ENCODE measurements at regions not wholly inside any gene's neighbourhood (a gene's known extent, or its start where the extent isn't known, plus 50 kb on each side); places are given as distances from the start of the nearest gene placed in this dataset.

DNA sequence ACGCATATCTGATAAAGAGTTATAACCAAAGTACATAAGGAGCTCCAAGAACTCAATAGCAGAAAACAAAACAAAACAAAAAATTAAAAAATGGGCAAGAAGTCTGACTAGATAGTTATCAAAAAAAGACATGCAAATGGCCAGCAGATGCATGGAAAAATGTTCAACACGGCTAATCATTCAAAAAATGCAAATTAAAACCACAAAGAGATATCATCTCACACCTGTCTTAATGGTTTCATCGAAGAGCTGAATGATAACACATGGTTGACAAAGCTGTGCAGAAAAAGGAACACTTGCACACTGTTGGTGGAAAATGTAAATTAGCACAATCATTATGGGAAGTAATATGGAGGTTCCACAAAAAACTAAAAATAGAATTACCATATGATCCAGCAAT is 751.3 kb upstream of the POU3F3 start:
- no peaks in the 10 kb centered on the region for H3K9me3 ChIP-seq (ENCODE audit: control insufficient read depth in 2 of 2, low read length in 2 of 2)
- H3K4me1 ChIP-seq (ENCODE audit: control insufficient read depth, insufficient read depth, low read length), result no peaks in the 10 kb centered on the region
- H3K27me3 ChIP-seq (ENCODE audit: control insufficient read depth in 1 of 2, insufficient read depth in 2 of 2, low read length in 2 of 2), result no peaks in the 10 kb centered on the region
- H3K4me3 ChIP-seq (ENCODE audit: low read length in 2 of 2), result no peak overlapping the region
- H3K27ac ChIP-seq (ENCODE audit: low read length), result no peak overlapping the region
- no peak overlapping the region for H3K9ac ChIP-seq (ENCODE audit: low read length in 2 of 2)
- H3K36me3 ChIP-seq (ENCODE audit: control insufficient read depth in 2 of 2, insufficient read depth in 2 of 2, low read length in 2 of 2), result no peaks in the 10 kb centered on the region

DNA sequence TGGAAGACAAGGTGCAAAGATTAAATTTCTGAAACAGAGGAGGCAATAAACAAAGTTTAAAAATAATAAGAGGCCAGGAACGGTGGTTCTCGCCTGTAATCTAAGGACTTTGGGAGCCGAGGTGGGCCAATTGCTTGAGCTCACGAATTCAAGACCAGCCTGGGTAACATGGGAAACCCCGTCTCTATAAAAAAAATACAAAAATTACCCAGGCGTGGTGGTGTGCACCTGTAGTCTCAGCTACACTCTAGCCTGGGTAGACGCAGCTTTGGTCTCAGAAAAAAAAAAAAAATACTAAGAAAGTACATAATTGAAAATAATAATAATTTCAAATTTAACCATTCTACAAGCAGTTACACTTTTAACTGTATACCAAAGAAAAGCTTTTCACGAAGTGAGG is 744.6 kb upstream of the POU3F3 start:
- Histone ChIP-seq H3K9me3 (ENCODE audit: control insufficient read depth in 2 of 2, low read length in 2 of 2) (no peaks in the 10 kb centered on the region), H3K27ac (ENCODE audit: low read length) (no peak overlapping the region), H3K36me3 (ENCODE audit: control insufficient read depth in 2 of 2, insufficient read depth in 2 of 2, low read length in 2 of 2) (no peaks in the 10 kb centered on the region), H3K27me3 (ENCODE audit: control insufficient read depth in 1 of 2, insufficient read depth in 2 of 2, low read length in 2 of 2) (no peaks in the 10 kb centered on the region), H3K4me3 (ENCODE audit: low read length in 2 of 2) (no peak overlapping the region), H3K9ac (ENCODE audit: low read length in 2 of 2) (no peak overlapping the region), H3K4me1 (ENCODE audit: control insufficient read depth, insufficient read depth, low read length) (no peaks in the 10 kb centered on the region)

DNA sequence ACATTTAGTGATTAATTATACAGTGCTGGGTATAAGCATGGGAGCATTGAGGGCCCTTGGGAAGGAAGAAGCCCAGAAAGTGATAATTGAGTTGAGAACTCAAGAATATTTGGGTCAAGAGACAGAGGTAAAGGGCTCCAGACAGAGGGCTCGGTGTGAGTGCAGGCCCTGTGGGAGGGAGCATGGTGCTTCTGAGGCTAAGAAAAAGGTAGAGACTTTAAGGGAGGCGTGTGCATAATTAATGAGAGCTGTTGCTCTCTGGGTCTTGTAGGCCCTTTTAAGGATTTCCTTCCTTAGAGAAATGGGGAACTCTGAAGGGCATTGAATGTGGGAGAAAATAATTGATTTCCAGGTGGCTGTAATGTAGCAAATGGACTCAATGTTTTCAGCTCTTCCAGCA is 735.0 kb upstream of the POU3F3 start:
- H3K27me3 ChIP-seq (ENCODE audit: control insufficient read depth in 1 of 2, insufficient read depth in 2 of 2, low read length in 2 of 2), result no peaks in the 10 kb centered on the region
- H3K9me3 ChIP-seq (ENCODE audit: control insufficient read depth in 2 of 2, low read length in 2 of 2), result no peaks in the 10 kb centered on the region
- H3K27ac ChIP-seq (ENCODE audit: low read length), result no peak overlapping the region
- H3K36me3 ChIP-seq (ENCODE audit: control insufficient read depth in 2 of 2, insufficient read depth in 2 of 2, low read length in 2 of 2), result no peaks in the 10 kb centered on the region
- H3K9ac ChIP-seq (ENCODE audit: low read length in 2 of 2), result no peak overlapping the region
- no peaks in the 10 kb centered on the region for H3K4me1 ChIP-seq (ENCODE audit: control insufficient read depth, insufficient read depth, low read length)
- H3K4me3 ChIP-seq (ENCODE audit: low read length in 2 of 2), result no peak overlapping the region

DNA sequence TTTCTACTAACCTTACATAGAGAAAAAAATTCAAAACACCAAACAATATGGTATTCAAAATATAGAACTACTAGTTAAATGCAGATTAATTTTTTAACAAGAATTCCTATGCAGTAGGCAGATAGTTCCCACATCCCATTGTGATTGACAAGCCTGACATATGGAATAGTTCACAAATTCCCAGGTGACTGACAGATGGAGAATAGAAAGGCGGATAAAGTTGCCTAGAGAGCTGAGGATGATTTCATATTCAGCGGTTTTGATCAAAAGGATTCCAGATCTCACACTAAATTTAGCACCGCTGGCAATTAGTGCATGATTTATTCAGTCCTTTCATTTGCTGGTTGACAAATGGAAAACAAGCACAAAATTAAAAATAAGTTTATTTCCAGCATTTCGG is 733.7 kb upstream of the POU3F3 start:
- H3K4me1 ChIP-seq (ENCODE audit: control insufficient read depth, insufficient read depth, low read length), result no peaks in the 10 kb centered on the region
- no peak overlapping the region for H3K27ac ChIP-seq (ENCODE audit: low read length)
- no peaks in the 10 kb centered on the region for H3K9me3 ChIP-seq (ENCODE audit: control insufficient read depth in 2 of 2, low read length in 2 of 2)
- no peaks in the 10 kb centered on the region for H3K27me3 ChIP-seq (ENCODE audit: control insufficient read depth in 1 of 2, insufficient read depth in 2 of 2, low read length in 2 of 2)
- H3K9ac ChIP-seq (ENCODE audit: low read length in 2 of 2), result no peak overlapping the region
- H3K36me3 ChIP-seq (ENCODE audit: control insufficient read depth in 2 of 2, insufficient read depth in 2 of 2, low read length in 2 of 2), result no peaks in the 10 kb centered on the region
- no peak overlapping the region for H3K4me3 ChIP-seq (ENCODE audit: low read length in 2 of 2)

DNA sequence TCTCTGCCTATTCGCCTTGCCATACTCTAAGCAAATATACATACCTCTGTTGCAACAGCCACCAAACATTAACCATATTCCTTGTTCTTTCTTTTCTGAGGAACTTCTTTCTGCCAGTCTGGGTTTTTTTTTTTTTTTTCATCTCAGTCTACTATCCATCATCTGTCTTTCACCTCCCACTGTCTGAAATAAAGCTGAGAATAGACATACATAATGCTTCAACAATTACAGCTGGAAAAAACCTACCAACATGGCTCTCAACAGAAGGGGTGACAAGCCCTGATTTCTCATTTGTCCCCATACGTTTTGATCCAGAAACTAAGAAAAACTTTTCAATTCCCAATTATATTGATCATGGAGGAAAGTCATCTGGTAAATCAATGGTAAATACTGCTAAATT is 728.8 kb upstream of the POU3F3 start:
- no peak overlapping the region for H3K9ac ChIP-seq (ENCODE audit: low read length in 2 of 2)
- no peaks in the 10 kb centered on the region for H3K36me3 ChIP-seq (ENCODE audit: control insufficient read depth in 2 of 2, insufficient read depth in 2 of 2, low read length in 2 of 2)
- H3K27me3 ChIP-seq (ENCODE audit: control insufficient read depth in 1 of 2, insufficient read depth in 2 of 2, low read length in 2 of 2), result no peaks in the 10 kb centered on the region
- no peaks in the 10 kb centered on the region for H3K9me3 ChIP-seq (ENCODE audit: control insufficient read depth in 2 of 2, low read length in 2 of 2)
- no peaks in the 10 kb centered on the region for H3K4me1 ChIP-seq (ENCODE audit: control insufficient read depth, insufficient read depth, low read length)
- no peak overlapping the region for H3K27ac ChIP-seq (ENCODE audit: low read length)
- H3K4me3 ChIP-seq (ENCODE audit: low read length in 2 of 2), result no peak overlapping the region

DNA sequence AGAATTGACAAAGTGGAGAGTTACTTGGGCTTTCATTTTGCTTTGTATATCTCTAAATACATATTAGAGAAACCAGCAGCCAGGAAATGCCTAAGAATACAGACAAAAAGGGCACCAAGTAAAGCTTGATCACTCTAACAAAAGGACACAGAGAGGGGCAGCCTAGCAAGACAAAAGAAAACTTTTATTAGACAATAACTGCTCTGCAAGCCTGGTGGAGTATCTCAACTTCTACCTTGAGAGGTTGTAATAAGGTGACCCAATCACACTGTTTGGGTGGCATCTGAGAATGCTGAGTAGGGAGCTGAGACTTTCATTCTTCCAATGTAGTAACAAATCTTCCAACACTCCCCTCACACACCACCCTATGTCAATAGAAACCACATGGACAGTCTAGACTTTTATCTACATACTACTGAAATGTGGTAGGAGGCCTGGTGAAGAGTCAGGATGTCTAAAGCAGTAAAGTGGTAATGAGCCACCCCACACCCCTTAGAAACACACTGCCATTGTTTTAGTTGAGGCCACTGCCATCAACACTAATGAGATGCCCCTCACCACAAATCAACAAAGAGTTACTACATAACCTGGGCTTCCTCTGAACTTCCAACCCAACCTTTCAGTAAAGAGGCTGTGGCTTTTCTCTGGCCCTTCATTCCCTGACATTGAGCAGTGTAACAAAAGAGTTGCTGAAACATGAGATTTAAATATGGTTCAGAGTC is 726.7 kb upstream of the POU3F3 start:
- H3K4me3 ChIP-seq (ENCODE audit: low read length in 2 of 2), result no peak overlapping the region
- H3K36me3 ChIP-seq (ENCODE audit: control insufficient read depth in 2 of 2, insufficient read depth in 2 of 2, low read length in 2 of 2), result no peaks in the 10 kb centered on the region
- no peaks in the 10 kb centered on the region for H3K9me3 ChIP-seq (ENCODE audit: control insufficient read depth in 2 of 2, low read length in 2 of 2)
- H3K4me1 ChIP-seq (ENCODE audit: control insufficient read depth, insufficient read depth, low read length), result no peaks in the 10 kb centered on the region
- no peaks in the 10 kb centered on the region for H3K27me3 ChIP-seq (ENCODE audit: control insufficient read depth in 1 of 2, insufficient read depth in 2 of 2, low read length in 2 of 2)
- H3K9ac ChIP-seq (ENCODE audit: low read length in 2 of 2), result no peak overlapping the region
- H3K27ac ChIP-seq (ENCODE audit: low read length), result no peak overlapping the region

DNA sequence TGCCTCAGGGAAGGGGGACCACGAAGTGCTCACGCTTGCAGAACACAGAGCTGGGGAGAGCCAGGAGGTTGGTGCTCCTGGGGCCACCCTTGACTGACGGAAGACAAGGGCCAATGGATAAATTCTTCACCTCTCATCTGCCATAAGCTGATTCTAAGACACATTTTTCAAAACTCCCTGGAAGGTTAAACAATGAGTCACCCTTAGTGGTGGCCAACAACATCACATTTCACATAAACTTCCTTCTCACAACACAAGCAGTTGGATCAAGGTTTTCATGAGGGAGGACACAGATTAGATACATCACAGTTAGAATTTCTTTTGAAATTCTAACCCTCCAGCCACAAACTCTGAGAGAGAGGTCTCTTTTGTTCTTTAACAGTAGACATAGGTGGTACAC is 713.6 kb upstream of the POU3F3 start:
- H3K36me3 ChIP-seq (ENCODE audit: control insufficient read depth in 2 of 2, insufficient read depth in 2 of 2, low read length in 2 of 2), result no peaks in the 10 kb centered on the region
- H3K9ac ChIP-seq (ENCODE audit: low read length in 2 of 2), result no peak overlapping the region
- H3K9me3 ChIP-seq (ENCODE audit: control insufficient read depth in 2 of 2, low read length in 2 of 2), result no peaks in the 10 kb centered on the region
- H3K27me3 ChIP-seq (ENCODE audit: control insufficient read depth in 1 of 2, insufficient read depth in 2 of 2, low read length in 2 of 2), result no peaks in the 10 kb centered on the region
- H3K4me3 ChIP-seq (ENCODE audit: low read length in 2 of 2), result no peak overlapping the region
- no peak overlapping the region for H3K27ac ChIP-seq (ENCODE audit: low read length)
- no peaks in the 10 kb centered on the region for H3K4me1 ChIP-seq (ENCODE audit: control insufficient read depth, insufficient read depth, low read length)

DNA sequence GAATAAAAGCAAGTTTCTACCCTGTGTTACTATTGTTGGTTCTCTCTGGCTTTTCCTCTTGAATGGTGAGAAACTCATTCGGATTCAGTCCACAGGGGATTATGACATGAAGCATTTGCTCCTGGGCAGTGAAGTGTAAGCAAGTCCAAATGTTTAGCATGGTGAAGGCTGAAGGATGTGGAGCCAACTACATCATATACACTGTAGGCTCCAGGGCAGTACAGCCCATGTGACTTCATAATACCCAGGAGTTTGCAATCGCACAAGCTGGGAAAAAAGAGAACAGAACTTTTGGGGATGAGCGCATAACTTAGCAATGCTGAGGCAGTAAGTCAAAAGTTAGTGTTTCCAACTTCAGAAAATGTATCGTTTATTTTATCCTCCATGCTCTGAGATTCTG is 695.7 kb upstream of the POU3F3 start:
- Histone ChIP-seq H3K4me3 (ENCODE audit: low read length in 2 of 2) (no peak overlapping the region), H3K9me3 (ENCODE audit: control insufficient read depth in 2 of 2, low read length in 2 of 2) (no peaks in the 10 kb centered on the region), H3K4me1 (ENCODE audit: control insufficient read depth, insufficient read depth, low read length) (no peaks in the 10 kb centered on the region), H3K36me3 (ENCODE audit: control insufficient read depth in 2 of 2, insufficient read depth in 2 of 2, low read length in 2 of 2) (no peaks in the 10 kb centered on the region), H3K9ac (ENCODE audit: low read length in 2 of 2) (no peak overlapping the region), H3K27me3 (ENCODE audit: control insufficient read depth in 1 of 2, insufficient read depth in 2 of 2, low read length in 2 of 2) (no peaks in the 10 kb centered on the region), H3K27ac (ENCODE audit: low read length) (no peak overlapping the region)

DNA sequence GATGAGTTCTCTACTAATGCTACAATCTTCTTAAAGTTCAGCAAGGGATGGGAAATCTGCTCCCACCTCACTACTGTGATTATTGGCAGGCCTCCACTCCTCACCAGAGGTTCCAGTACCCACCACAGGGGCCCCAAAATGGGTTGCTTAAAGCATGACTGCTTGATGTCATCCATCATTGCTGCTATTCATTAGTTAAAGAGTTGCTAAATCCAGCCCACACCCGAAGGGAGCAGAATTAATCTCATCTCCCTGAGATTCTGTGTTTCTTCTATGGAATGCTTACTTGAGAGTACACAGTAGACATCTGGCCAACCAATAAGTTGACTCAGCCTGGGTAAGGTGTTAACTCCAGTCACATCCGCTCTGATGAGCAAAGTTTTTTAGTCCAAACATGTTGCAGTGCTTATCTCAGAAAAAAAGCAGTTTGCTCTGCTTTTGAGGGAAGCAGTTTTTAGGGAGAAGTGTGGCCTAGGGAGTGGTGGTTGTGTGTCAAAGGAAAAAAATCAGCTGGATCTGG is 690.2 kb upstream of the POU3F3 start:
- no peak overlapping the region for H3K27ac ChIP-seq (ENCODE audit: low read length)
- no peak overlapping the region for H3K4me3 ChIP-seq (ENCODE audit: low read length in 2 of 2)
- H3K9me3 ChIP-seq (ENCODE audit: control insufficient read depth in 2 of 2, low read length in 2 of 2), result no peaks in the 10 kb centered on the region
- no peaks in the 10 kb centered on the region for H3K36me3 ChIP-seq (ENCODE audit: control insufficient read depth in 2 of 2, insufficient read depth in 2 of 2, low read length in 2 of 2)
- no peaks in the 10 kb centered on the region for H3K27me3 ChIP-seq (ENCODE audit: control insufficient read depth in 1 of 2, insufficient read depth in 2 of 2, low read length in 2 of 2)
- H3K9ac ChIP-seq (ENCODE audit: low read length in 2 of 2), result no peak overlapping the region
- no peaks in the 10 kb centered on the region for H3K4me1 ChIP-seq (ENCODE audit: control insufficient read depth, insufficient read depth, low read length)

DNA sequence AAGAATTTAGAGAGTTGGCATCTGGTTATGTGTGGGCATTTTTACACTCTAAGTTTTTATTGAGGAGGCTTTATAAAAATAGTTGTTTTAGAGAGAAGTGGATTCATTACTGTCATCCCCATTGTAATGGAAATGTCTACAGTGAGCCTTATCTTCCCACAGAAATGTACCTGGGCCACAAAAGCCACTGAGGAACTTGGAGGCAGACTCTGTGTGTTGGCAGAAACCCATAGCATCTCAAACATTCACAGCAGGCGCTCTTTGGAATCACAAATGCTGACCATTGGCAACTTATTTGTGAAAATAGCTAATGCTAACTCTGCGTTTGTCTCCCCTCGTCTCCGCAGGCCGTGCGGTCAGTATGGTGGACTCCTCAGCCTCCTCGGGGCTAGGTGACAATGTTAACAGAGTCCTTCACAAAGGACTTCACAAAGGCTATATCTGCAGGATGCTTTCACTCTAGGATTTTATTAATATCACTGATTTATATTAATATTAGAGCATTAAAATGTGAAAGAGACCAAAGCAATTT is 689.1 kb upstream of the POU3F3 start:
- Histone ChIP-seq H3K9me3 (ENCODE audit: control insufficient read depth in 2 of 2, low read length in 2 of 2) (no peaks in the 10 kb centered on the region), H3K9ac (ENCODE audit: low read length in 2 of 2) (no peak overlapping the region), H3K4me1 (ENCODE audit: control insufficient read depth, insufficient read depth, low read length) (no peaks in the 10 kb centered on the region), H3K27ac (ENCODE audit: low read length) (no peak overlapping the region), H3K36me3 (ENCODE audit: control insufficient read depth in 2 of 2, insufficient read depth in 2 of 2, low read length in 2 of 2) (no peaks in the 10 kb centered on the region), H3K27me3 (ENCODE audit: control insufficient read depth in 1 of 2, insufficient read depth in 2 of 2, low read length in 2 of 2) (no peaks in the 10 kb centered on the region), H3K4me3 (ENCODE audit: low read length in 2 of 2) (no peak overlapping the region)

DNA sequence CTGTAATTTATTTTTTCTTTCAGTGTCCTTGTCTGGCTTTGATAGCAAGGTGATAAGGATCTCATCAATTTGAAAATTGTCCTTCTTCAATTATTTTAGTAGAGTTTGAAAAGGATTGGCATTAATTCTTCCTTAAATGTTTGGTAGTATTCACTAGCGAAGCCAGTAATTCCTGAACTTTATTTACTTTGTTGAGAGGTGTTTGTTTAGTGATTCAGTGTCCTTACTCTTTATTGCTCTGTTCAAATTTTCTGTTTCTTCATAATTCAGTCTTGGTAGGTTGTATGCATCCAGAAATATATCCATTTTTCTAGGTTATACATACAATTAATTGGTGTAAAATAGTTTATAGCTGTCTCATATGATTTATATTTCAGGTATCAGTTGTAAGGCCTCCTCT is 676.7 kb upstream of the POU3F3 start:
- H3K36me3 ChIP-seq (ENCODE audit: control insufficient read depth in 2 of 2, insufficient read depth in 2 of 2, low read length in 2 of 2), result no peaks in the 10 kb centered on the region
- H3K4me3 ChIP-seq (ENCODE audit: low read length in 2 of 2), result no peak overlapping the region
- no peaks in the 10 kb centered on the region for H3K4me1 ChIP-seq (ENCODE audit: control insufficient read depth, insufficient read depth, low read length)
- H3K9ac ChIP-seq (ENCODE audit: low read length in 2 of 2), result no peak overlapping the region
- H3K27ac ChIP-seq (ENCODE audit: low read length), result no peak overlapping the region
- no peaks in the 10 kb centered on the region for H3K27me3 ChIP-seq (ENCODE audit: control insufficient read depth in 1 of 2, insufficient read depth in 2 of 2, low read length in 2 of 2)
- peaks cover 3 to 6% of the 10 kb centered on the region in 2 donors for H3K9me3 ChIP-seq (ENCODE audit: control insufficient read depth in 2 of 2, low read length in 2 of 2)
